Skeletal muscle cell (primary cell): ENCODE measurements at regions not wholly inside any gene's neighbourhood (a gene's known extent, or its start where the extent isn't known, plus 50 kb on each side); places are given as distances from the start of the nearest gene placed in this dataset.
A peak's percentile ranks its signal among the peaks of the same experiment; 100 is the strongest.

Experiments
- DNase-seq: peaks from one replicate; pipeline ENCODE4 v3.0.0-alpha.2; 2010; ENCODE audit warnings: low read depth
- H3K4me3 ChIP-seq: 2 replicates; pipeline ENCODE4 v1.5.1; 2011; ENCODE audit warnings: low read depth, mild to moderate bottlenecking, control low read depth, low read length, moderate library complexity

DNA sequence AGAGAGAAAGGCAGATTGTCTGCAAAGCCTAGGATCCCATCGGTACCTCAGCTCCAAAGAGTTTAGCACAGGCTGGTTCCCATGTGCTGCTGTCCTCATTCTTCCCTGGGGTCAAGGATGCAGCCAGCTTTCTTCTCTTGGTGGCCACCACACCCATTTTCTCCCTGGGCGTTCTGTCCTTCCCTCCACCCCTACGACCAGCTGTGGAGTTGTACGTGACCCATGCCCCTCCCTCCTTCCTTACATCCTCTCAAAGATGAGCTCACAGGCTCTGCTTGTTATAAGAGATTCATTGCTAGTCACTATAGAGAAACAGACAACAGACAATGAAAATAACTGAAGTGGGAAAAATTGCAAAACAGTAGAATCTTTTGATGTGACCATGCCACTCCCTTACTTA, 74.0 kb upstream of the KLF3 start:
- no peak for DNase-seq
- H3K4me3 ChIP-seq: no peak overlapping the region

DNA sequence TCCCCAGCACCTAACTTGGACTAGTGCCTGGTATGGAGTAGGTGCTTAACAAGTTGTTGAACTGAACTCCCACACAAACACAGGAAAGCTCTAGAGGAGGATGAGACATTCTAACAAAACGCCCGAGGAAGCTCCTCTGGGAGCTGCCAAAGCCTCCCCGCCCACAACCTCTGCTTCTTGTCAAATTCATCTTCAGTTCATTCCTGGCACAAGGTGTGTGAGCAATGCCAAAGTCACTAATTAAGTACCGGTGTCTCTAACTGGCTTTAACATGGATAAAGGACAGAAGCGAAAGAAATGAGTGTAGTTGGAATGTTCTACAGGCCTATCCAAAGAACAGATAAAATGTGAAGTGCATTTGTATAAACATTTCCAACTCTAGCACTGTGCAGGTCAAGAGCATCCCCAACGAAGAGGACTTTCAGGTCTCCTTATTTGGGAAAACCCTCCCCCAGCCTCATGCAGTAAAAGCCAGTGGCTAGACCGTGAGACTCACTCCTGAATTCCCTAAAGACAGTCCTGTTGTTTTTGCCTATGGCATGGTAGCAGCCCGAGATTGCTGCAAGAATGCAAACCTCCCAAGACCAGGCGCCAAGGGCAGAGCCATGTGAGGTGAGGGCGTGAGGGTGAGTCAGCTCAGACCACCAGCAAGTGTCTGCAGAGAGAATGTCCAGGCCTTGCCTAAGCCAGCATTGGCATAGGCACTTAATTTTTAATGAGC, 72.2 kb upstream of the KLF3 start:
- DNase-seq: no peak
- H3K4me3 ChIP-seq: no peak overlapping the region

DNA sequence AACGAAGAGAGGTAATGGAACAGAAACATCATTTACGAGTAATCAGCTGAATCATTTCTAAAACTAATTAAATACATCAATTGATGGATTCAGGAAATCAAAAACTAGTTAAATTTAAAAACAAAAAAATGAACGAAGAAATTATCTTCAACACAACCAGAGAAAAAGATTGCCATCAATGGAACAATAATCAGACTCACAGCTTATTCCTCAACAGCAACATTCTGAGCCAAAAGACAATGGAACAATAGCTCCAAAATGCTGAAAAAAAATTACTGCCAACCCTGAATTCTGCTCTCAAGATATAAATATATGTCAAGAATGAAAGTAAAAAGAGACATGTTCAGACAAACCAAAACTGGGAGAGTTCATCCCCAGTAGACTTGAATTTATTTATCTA, 65.5 kb upstream of the KLF3 start:
- DNase-seq: no peak
- no peak overlapping the region for H3K4me3 ChIP-seq

DNA sequence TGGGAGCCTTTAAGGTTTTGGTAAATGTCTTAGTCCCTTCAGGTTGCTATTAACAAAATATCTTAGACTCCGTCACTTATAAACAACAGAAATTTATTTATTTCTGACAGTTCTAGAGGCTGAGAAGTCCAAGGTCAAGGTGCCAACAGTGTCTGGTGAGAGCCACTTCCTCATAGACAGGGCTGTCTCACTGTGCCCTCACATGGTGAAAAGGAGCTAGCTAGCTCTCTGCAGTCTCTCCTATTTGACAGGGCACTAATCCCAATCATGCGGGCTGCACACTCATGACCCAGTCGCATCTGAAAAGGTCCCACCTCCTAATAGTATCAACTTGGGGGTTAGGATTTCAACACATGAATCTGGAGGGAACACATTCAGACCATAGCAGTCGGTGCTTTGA, 63.4 kb upstream of the KLF3 start:
- DNase-seq: no peak

DNA sequence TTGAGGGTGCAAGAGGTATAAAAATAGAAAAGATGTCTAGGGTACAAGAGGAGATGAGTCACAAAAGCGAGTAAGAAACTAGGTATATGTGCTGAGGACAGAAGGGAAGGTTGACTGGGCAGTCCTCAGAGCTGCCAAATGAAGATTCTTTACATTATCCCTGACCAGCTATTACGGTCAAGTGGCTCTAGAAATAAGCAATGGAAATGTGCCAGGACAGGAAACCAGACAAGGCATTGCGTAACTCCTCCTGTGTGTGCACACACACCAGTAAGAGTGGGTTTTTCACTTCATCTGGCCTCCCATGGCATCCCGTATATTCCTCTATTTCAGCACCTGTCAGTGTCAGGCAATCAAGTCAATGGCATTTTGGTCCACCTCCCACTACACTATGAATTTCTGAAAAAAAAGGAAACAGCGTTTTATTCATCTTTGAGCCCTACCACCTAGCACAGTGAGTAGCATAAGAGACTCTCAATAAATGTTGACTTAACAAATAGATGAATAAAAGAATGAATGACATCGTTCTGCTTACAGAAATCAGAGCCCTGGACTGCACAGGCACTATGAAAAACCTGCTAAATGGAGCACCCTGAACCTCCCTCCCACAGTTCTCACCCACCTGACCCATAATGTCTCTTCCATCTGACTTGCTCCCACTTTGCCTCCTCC, 62.6 kb upstream of the KLF3 start:
- DNase-seq: peak; percentile 79
- no peak overlapping the region for H3K4me3 ChIP-seq

More for the DNA sequence above, 63.4 kb upstream of the KLF3 start:
- no peak overlapping the region for H3K4me3 ChIP-seq

DNA sequence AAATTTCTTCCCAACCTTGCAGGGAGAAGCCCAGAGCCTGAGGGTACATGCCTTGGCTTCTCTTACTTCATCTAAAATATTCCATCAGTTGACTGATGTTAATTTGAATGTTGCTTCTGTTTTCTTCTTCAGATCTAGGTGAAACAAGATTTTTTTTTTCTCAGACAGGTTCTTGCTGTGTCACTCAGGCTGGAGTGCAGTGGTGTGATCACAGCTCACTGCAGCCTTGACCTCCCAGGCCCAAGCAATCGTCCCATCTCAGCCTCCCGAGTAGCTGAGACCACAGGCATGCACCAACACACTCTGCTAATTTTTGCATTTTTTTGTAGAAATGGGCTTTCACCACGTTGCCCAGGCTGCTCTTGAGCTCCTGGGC, 62.1 kb upstream of the KLF3 start:
- H3K4me3 ChIP-seq: no peak overlapping the region
- no peak for DNase-seq

DNA sequence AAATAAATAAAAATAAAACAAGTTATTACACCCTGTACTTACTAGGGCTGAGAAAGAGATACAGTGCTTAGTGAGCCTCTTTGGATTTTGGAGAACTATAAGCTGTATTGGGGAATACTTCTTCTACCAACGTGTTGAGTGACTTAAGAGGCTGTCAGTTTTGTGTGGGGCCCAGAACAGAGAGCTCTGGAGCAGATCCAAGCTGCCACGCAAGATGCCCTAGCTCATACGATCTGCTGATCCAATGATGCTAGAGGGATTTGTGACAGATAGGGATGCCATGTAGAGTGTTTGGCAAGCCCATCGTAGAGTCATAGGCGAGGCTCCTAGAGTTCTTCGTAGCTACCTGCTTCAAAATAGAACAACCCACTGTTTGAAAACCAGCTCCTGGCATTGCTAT, 60.3 kb upstream of the KLF3 start:
- no peak overlapping the region for H3K4me3 ChIP-seq
- DNase-seq: no peak

DNA sequence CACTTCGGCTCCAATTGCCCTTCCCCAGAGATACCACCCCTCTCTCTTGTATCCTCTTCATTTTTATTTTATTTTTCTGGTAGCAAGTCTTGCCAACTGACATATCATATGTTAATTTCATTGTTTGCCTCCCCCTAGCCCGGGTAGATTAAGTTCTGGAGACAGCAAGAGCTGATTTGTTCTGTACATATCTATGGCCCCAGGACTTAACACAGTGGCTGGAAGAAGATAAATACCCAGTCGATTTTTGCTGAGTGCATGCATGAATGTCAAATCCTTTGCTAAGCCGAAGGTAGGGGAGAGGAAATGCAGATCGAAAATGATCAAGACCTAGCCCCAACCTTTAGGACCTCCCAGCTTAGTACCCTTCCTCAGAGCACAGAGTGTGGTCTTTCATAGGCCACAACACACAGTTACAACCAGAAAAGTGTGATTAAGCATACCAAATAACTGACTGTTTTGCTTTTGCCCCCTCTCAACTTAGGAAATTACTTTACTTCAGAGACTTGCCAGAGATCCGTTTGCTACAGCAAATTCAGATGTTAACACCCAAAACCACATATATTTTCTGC, 58.7 kb upstream of the KLF3 start:
- DNase-seq: no peak

DNA sequence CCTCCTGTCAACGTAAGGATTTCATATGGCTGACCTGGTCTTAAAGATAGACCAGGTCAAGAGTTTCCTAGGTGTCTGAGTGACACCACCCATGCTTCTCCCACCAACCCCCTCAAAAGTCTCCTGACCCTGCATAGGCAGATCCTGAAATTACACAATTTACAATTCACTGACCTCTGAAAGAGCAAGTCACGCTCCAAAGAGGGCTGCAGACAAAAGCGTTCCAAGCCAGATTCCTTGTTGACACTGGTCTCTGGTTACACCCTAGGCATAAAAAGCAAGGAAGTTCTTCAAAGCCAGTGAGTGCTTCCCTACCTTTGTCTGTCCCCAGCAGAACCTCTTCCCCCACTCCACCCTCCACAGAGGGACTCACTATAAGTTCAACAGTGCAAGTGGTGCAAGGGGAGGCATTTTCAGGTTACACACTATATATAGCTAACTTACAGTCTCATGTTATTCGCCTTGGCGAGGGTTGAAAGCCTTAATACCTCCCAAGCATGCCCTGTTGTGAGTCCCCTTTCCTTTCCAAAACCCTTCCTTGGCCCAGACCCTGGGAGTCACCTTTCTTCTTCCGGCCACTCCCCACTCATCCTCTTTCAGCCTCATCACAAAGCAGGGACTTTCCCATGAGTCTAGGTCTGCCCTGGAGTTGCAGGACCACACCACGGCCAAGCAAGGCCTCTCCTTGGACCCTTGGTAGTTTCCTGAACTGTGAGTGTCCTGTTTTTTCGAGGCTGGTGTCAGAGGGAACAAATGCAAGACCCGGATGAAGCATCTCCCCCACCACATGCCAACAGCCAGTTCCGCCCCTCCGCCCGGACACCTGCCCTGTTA, 58.0 kb upstream of the KLF3 start:
- no peak for DNase-seq
- H3K4me3 ChIP-seq: no peak overlapping the region

More for the DNA sequence above, 58.7 kb upstream of the KLF3 start:
- H3K4me3 ChIP-seq: no peak overlapping the region

DNA sequence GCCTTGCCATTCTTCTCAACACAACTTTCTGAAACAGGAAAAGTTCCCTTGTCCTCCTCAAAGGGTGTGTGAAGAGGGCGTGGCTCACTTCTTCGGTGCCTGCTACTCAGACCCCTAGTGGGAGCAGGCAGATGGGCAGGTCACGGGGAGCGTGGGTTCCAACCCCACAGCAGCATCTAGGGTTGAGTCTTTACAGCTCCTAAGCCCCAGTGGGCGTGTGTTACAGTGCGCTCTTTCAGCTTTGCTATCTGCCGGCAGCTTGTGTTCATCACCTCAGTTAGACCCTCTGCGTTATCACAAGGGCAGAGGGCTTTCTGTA, 57.5 kb upstream of the KLF3 start:
- no peak for DNase-seq
- H3K4me3 ChIP-seq: no peak overlapping the region

DNA sequence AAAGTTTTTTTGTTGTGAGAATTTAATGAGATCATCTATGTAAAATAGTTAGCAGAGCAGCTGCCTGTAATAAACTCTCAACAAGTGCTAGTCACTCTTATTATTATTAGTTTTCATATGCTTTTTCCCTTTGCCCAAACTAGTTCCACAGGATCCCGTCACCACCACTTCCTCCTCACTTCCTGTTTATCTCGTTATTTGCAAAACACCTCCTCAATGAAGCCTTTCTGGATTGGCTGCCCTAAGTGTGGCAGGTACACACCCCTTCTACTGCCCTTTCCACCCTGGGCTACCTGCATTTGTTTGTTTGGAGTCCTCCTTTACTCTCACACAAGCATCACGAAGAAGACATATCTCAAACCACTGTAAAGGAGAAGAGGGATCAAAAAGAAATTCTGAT, 54.4 kb upstream of the KLF3 start:
- no peak overlapping the region for H3K4me3 ChIP-seq
- no peak for DNase-seq

DNA sequence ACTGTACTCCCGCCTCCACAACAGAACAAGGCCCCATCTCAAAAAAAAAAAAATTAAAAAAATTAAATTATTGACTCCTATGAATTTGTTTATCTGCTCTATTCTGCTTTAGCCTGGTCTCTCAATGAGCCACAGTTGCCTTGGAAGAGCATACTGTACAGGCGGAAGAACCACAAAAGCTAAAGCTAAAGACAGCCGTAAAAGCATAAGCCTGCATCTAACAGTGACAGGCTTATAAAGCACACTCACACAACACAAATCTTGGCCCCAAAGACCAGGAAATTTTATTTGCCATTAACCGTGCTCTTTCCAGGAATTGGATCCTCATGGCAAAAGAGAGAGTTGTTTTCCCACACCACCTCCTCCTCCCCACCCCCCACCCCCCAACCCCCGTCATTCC, 53.5 kb upstream of the KLF3 start:
- DNase-seq: no peak
- H3K4me3 ChIP-seq: no peak overlapping the region

DNA sequence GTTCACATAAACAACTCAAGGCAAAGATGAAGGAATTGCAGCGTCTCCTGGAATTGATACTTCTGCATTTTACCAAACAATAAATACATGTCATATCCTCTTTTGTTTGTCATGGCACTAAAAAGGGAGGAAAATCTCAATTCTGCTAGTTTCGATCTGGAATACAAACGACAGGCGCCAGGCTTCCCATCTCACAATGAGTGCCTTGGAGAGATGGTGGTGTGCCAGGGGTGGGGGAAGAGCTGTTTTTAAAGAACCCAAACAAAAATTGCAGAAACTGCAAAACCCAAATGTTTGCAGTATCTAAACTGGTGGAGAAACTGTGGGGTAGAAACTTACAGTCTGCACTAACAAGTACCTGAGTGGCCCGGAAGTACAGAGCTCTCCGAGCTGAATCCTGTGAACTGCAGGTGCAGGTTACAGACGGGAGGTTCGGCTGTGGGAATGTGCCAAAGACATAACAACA, 53.0 kb upstream of the KLF3 start:
- H3K4me3 ChIP-seq: no peak overlapping the region

DNA sequence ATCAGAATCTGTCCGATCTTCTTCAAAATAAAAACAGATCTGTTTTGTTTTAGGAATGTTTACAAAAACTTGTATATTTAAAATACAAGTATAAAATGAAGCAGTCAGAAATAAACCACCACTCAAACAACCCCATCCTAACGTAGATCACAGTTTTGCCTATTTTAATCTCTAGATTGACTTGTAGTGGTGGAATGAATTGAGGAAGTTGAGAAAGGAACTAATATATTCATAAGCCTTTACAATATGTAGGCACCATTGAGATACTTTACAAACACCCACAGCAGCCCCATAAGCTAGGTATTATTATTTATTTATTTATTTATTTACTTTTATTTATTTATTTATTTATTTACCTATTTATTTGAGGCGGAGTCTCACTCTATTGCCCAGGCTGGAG, 52.3 kb upstream of the KLF3 start:
- DNase-seq: no peak
- no peak overlapping the region for H3K4me3 ChIP-seq

More for the DNA sequence above, 53.0 kb upstream of the KLF3 start:
- DNase-seq: no peak

DNA sequence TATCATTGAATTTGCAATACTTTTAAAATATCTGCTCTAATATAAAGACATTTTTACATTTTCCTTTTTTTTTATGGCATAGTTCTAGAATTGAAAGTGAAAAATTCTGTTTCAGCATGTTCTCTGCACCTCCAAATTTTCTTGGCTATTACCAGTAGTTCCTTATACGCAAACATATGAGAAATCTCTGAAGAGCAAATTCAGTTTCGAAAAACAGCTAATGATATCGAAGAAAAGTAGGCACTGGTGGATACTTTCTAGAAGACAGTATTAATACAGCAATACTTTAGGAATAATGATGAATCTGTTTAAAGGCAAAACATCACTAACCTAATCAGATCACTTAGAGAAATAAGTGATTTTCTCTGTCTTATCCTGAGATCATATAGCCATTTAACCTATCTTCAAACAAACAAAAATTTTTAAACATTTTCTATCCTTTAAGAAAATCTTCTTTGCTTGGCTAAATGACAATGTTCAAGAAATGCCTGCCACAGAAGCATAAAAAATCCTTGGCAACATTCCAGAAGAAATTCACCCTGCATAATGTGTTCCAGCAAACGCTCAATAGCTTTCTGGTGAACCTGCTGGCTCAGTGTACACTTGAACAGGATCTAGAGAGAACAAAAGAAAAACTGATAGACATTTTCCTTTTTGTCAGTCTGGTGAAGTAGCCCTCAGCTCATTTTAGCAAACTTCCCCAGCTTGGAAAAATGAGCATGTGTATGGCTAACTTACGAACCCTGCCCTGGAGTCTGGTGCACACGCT, 51.2 kb upstream of the KLF3 start:
- no peak for DNase-seq
- no peak overlapping the region for H3K4me3 ChIP-seq
